ENCODE measurements at regions not wholly inside any gene's neighbourhood (a gene's known extent, or its start where the extent isn't known, plus 50 kb on each side); places are given as distances from the start of the nearest gene placed in this dataset.

DNA sequence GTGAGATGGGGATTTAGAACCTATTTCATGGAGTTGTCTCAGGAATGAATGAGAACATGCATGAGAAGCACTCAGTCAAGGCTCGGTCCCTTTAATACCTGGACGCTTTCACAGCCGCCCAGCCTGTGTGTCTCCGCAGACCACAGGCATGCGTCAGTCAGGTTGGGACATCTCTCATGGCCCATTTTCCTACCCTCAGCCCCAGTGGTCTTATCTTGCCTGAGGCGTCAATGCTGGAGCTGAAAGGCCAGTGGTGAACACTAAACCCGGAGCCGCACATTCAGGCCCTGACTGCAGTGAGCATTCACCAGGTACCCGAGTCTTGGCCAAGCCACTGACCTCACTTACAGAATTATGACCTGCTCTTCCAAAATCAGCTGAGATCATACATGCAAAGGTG, 263.2 kb upstream of the RAB4A start:
- TF ChIP-seq, protein P1, sequence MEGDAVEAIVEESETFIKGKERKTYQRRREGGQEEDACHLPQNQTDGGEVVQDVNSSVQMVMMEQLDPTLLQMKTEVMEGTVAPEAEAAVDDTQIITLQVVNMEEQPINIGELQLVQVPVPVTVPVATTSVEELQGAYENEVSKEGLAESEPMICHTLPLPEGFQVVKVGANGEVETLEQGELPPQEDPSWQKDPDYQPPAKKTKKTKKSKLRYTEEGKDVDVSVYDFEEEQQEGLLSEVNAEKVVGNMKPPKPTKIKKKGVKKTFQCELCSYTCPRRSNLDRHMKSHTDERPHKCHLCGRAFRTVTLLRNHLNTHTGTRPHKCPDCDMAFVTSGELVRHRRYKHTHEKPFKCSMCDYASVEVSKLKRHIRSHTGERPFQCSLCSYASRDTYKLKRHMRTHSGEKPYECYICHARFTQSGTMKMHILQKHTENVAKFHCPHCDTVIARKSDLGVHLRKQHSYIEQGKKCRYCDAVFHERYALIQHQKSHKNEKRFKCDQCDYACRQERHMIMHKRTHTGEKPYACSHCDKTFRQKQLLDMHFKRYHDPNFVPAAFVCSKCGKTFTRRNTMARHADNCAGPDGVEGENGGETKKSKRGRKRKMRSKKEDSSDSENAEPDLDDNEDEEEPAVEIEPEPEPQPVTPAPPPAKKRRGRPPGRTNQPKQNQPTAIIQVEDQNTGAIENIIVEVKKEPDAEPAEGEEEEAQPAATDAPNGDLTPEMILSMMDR (IDR thresholded peaks at IDR 0.05) = no peak
- no peak for TF ChIP-seq POLR2A (IDR thresholded peaks at IDR 0.05)

Data from right lobe of liver (tissue), 4 donors.